NB4 (cell line): ENCODE measurements at regions not wholly inside any gene's neighbourhood (a gene's known extent, or its start where the extent isn't known, plus 50 kb on each side); places are given as distances from the start of the nearest gene placed in this dataset.

Experiments used
- CTCF ChIP-seq: IDR thresholded peaks from one replicate; pipeline ENCODE4 v1.5.1; 2012; ENCODE audit warnings: low read depth, low read length
- MAX ChIP-seq: IDR thresholded peaks from 2 replicates; pipeline ENCODE4 v1.6.1; 2011; ENCODE audit warnings: low read depth, low read length
- MYC ChIP-seq: IDR thresholded peaks from 2 replicates; pipeline ENCODE4 v1.6.1; 2011; ENCODE audit warnings: low read depth, low read length
- POLR2A ChIP-seq: IDR thresholded peaks from 2 replicates; pipeline ENCODE4 v1.6.1; 2011; ENCODE audit warnings: mild to moderate bottlenecking; ENCODE audit not compliant: insufficient read length; ENCODE audit errors: extremely low read depth

GRCh38 chr1:71311376-71311775, 230.5 kb upstream of the ZRANB2 start:
- TF ChIP-seq MYC (no peak), CTCF (no peak), POLR2A (no peak), MAX (no peak)
